GM23248 (cell line): ENCODE measurements at regions not wholly inside any gene's neighbourhood (a gene's known extent, or its start where the extent isn't known, plus 50 kb on each side); places are given as distances from the start of the nearest gene placed in this dataset.

ENCODE experiments used
- DNase-seq: peaks from one replicate; pipeline ENCODE4 v3.0.0-alpha.2; 2015
- H2AFZ ChIP-seq: fragments of 200-600 bp; sonication (generic); 2 replicates; pipeline ENCODE4 v1.6.1; 2016; ENCODE audit warnings: antibody characterized with exemption
- H3F3A ChIP-seq: fragments of 200-600 bp; sonication (generic); 2 replicates; pipeline ENCODE4 v1.6.1; 2016; ENCODE audit warnings: mild to moderate bottlenecking, antibody characterized with exemption, mixed run types; ENCODE audit not compliant: insufficient read depth
- H3K27ac ChIP-seq: fragments of 200-600 bp; sonication (generic); 2 replicates; pipeline ENCODE4 v1.5.1; 2016; ENCODE audit warnings: mild to moderate bottlenecking
- H3K27me3 ChIP-seq: fragments of 200-600 bp; sonication (generic); replicated peaks from 2 replicates; pipeline ENCODE4 v1.6.1; 2016; ENCODE audit warnings: mild to moderate bottlenecking; ENCODE audit not compliant: insufficient read depth
- H3K36me3 ChIP-seq: fragments of 200-600 bp; sonication (generic); 2 replicates; pipeline ENCODE4 v1.6.1; 2016; ENCODE audit warnings: low read depth, mild to moderate bottlenecking
- H3K4me1 ChIP-seq: fragments of 200-600 bp; sonication (generic); 2 replicates; pipeline ENCODE4 v1.6.1; 2016; ENCODE audit warnings: mild to moderate bottlenecking; ENCODE audit not compliant: insufficient read depth
- H3K4me2 ChIP-seq: fragments of 200-600 bp; sonication (generic); one replicate; pipeline ENCODE4 v1.6.1; 2016; ENCODE audit warnings: mild to moderate bottlenecking; ENCODE audit not compliant: unreplicated experiment
- H3K4me3 ChIP-seq: fragments of 200-600 bp; sonication (generic); 2 replicates; pipeline ENCODE4 v1.5.1; 2016; ENCODE audit warnings: mild to moderate bottlenecking
- H3K79me2 ChIP-seq: fragments of 200-600 bp; sonication (generic); 2 replicates; pipeline ENCODE4 v1.6.1; 2016; ENCODE audit warnings: mild to moderate bottlenecking; ENCODE audit not compliant: insufficient read depth
- H3K9ac ChIP-seq: fragments of 200-600 bp; sonication (generic); 2 replicates; pipeline ENCODE4 v1.6.1; 2016; ENCODE audit warnings: mild to moderate bottlenecking
- H3K9me2 ChIP-seq: fragments of 200-600 bp; sonication (generic); 2 replicates; pipeline ENCODE4 v1.6.1; 2016; ENCODE audit warnings: mixed run types, mild to moderate bottlenecking, moderate library complexity; ENCODE audit not compliant: insufficient read depth
- H3K9me3 ChIP-seq: fragments of 200-600 bp; sonication (generic); one replicate; pipeline ENCODE4 v1.6.1; 2017; ENCODE audit warnings: low read depth
- H4K20me1 ChIP-seq: fragments of 200-600 bp; sonication (generic); 2 replicates; pipeline ENCODE4 v1.6.0; 2016; ENCODE audit not compliant: insufficient read depth
- EZH2 ChIP-seq: fragments of 200-600 bp; sonication (generic); IDR thresholded peaks from 2 replicates; pipeline ENCODE4 v1.6.1; 2018; ENCODE audit warnings: antibody characterized with exemption, mild to moderate bottlenecking; ENCODE audit not compliant: insufficient read depth, poor library complexity, severe bottlenecking
- EZH2phosphoT487 ChIP-seq: fragments of 200-600 bp; sonication (generic); IDR thresholded peaks from 2 replicates; pipeline ENCODE4 v1.6.1; 2018; ENCODE audit warnings: antibody characterized with exemption, moderate library complexity, mild to moderate bottlenecking, low read depth; ENCODE audit not compliant: insufficient read depth
- WGBS, 2 experiments: methylation state at CpG; one replicate each; pipeline ENCODE4 v1.1.6; 2015 to 2017; ENCODE audit warnings: low lambda C conversion rate in 2 of 2, low coverage in 1 of 2; ENCODE audit errors: missing lambda C conversion rate in 2 of 2; 5-methylcytosine and 5-hydroxymethylcytosine counted together
- in situ Hi-C: fragments of 300-500 bp; cut with MboI; formaldehyde crosslinking; loops from 2 replicates; pipeline ENCODE4 v1.15.0; 2020

- DNase-seq: no peak
- TF ChIP-seq EZH2: no peak
- TF ChIP-seq EZH2phosphoT487: no peak
- Histone ChIP-seq H3K27ac (no peak overlapping the region), H3K4me3 (no peak overlapping the region), H4K20me1 (no peaks in the 10 kb centered on the region), H3K27me3 (no peaks in the 10 kb centered on the region), H3K36me3 (no peaks in the 10 kb centered on the region), H3K4me1 (no peaks in the 10 kb centered on the region), H2AFZ (no peak overlapping the region), H3K9me3 (no peaks in the 10 kb centered on the region), H3K4me2 (no peak overlapping the region), H3K9me2 (no peaks in the 10 kb centered on the region), H3K79me2 (no peaks in the 10 kb centered on the region), H3K9ac (no peak overlapping the region), H3F3A (no peaks in the 10 kb centered on the region)
- WGBS, 2 experiments: 17 to 22% methylated on average over 3 of the region's 3 CpGs
- in situ Hi-C loops: no loop called here
Observed at GRCh38 chr20:22099348-22099747, 393.9 kb downstream of the PAX1 start.

DNA sequence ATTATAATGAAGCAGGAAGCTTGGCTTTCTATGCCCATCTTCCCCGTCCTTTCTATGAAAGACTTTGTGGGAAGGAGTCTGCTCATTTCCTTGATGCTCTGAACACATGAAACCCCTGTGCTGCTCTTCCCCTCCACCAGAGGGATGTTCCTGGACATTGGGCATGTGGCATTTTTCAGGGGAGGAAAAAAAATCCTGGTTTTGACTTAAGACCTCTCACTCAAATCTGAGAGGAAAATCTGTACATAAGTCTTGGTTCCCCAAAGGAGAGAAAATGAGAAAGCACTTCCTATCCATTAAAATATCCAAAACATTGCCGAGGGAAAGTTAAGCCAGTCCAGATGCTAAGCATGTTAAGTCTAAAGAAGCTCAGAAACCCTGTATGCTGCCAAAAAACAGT is 393.0 kb downstream of the PAX1 start:
- Histone ChIP-seq H3K4me1 (no peaks in the 10 kb centered on the region), H3K27ac (no peak overlapping the region), H3K9me3 (no peaks in the 10 kb centered on the region), H3K36me3 (no peaks in the 10 kb centered on the region), H3K27me3 (no peaks in the 10 kb centered on the region), H4K20me1 (no peaks in the 10 kb centered on the region), H3K4me3 (no peak overlapping the region), H3K9me2 (no peaks in the 10 kb centered on the region), H3K79me2 (no peaks in the 10 kb centered on the region), H3K9ac (no peak overlapping the region), H3K4me2 (no peak overlapping the region), H3F3A (no peaks in the 10 kb centered on the region), H2AFZ (no peak overlapping the region)
- no peak for TF ChIP-seq EZH2
- TF ChIP-seq EZH2phosphoT487: no peak
- in situ Hi-C loops: no loop called here
- WGBS, 2 experiments: 25 to 32% methylated on average over 2 of the region's 2 CpGs
- DNase-seq: no peak

DNA sequence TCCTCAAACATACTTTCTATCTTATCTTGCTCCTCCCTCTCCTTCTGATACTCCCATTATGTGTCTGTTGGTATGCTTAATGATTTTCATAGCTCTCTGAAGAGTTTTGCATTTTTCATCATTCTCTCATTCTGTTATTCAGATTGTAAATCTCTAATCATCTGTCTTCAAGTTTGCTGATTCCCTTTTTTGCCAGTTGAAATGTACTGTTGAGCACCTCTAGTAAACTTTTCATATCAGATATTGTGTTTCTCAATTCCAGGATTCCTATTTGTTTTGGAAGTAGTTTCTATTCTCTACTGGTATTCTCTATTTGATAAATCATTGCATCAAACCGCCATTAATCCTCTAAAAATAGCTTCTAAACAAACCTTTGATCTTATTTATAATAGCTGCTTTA is 387.7 kb downstream of the PAX1 start:
- Histone ChIP-seq H3K4me3 (no peak overlapping the region), H3K9me2 (no peaks in the 10 kb centered on the region), H3K79me2 (no peaks in the 10 kb centered on the region), H3K4me2 (no peak overlapping the region), H3K36me3 (no peaks in the 10 kb centered on the region), H3K27me3 (no peaks in the 10 kb centered on the region), H3K27ac (no peak overlapping the region), H2AFZ (no peak overlapping the region), H3K9me3 (no peaks in the 10 kb centered on the region), H3K4me1 (no peaks in the 10 kb centered on the region), H3K9ac (no peak overlapping the region), H3F3A (no peaks in the 10 kb centered on the region), H4K20me1 (no peaks in the 10 kb centered on the region)
- no peak for DNase-seq
- TF ChIP-seq EZH2: no peak
- WGBS, 2 experiments: 3 to 5% methylated on average over 1 of the region's 1 CpG
- in situ Hi-C loops: no loop called here

- H3K9me2 ChIP-seq: no peaks in the 10 kb centered on the region; the same call in 1 of the 2 replicates
- H3K9me3 ChIP-seq: no peaks in the 10 kb centered on the region
- H4K20me1 ChIP-seq: no peaks in the 10 kb centered on the region
- no peak for DNase-seq
- H3K9ac ChIP-seq: no peak overlapping the region
- in situ Hi-C loops: no loop called here
- no peak overlapping the region for H3K27ac ChIP-seq
- no peak for TF ChIP-seq EZH2phosphoT487
- H3K4me1 ChIP-seq: no peaks in the 10 kb centered on the region
- H3K79me2 ChIP-seq: no peaks in the 10 kb centered on the region
- H3K4me3 ChIP-seq: no peak overlapping the region
- no peaks in the 10 kb centered on the region for H3K36me3 ChIP-seq
- no peak overlapping the region for H2AFZ ChIP-seq
- H3K27me3 ChIP-seq: no peaks in the 10 kb centered on the region
- no peak overlapping the region for H3K4me2 ChIP-seq
- 39 to 44% methylated on average over 4 of the region's 4 CpGs for WGBS, 2 experiments
- no peaks in the 10 kb centered on the region for H3F3A ChIP-seq
Observed at GRCh38 chr20:22088882-22089281, 383.4 kb downstream of the PAX1 start.

- TF ChIP-seq EZH2phosphoT487 (no peak), EZH2 (no peak)
- H3K4me2 ChIP-seq: no peak overlapping the region
- WGBS, 2 experiments: 4 to 9% methylated on average over 1 of the region's 1 CpG
- H3F3A ChIP-seq: no peaks in the 10 kb centered on the region
- H3K9me3 ChIP-seq: no peaks in the 10 kb centered on the region
- DNase-seq: peak; percentile 6
- no peaks in the 10 kb centered on the region for H3K9me2 ChIP-seq
- no peak overlapping the region for H2AFZ ChIP-seq
- H3K36me3 ChIP-seq: no peaks in the 10 kb centered on the region
- H3K4me3 ChIP-seq: no peak overlapping the region
- no peaks in the 10 kb centered on the region for H3K27me3 ChIP-seq
- H4K20me1 ChIP-seq: no peaks in the 10 kb centered on the region
- in situ Hi-C loops: no loop called here
- H3K27ac ChIP-seq: no peak overlapping the region
- H3K9ac ChIP-seq: no peak overlapping the region
- no peaks in the 10 kb centered on the region for H3K4me1 ChIP-seq
- no peaks in the 10 kb centered on the region for H3K79me2 ChIP-seq
Observed at GRCh38 chr20:22080985-22081384, 375.5 kb downstream of the PAX1 start.
